ENCODE measurements at regions not wholly inside any gene's neighbourhood (a gene's known extent, or its start where the extent isn't known, plus 50 kb on each side); places are given as distances from the start of the nearest gene placed in this dataset.

DNA sequence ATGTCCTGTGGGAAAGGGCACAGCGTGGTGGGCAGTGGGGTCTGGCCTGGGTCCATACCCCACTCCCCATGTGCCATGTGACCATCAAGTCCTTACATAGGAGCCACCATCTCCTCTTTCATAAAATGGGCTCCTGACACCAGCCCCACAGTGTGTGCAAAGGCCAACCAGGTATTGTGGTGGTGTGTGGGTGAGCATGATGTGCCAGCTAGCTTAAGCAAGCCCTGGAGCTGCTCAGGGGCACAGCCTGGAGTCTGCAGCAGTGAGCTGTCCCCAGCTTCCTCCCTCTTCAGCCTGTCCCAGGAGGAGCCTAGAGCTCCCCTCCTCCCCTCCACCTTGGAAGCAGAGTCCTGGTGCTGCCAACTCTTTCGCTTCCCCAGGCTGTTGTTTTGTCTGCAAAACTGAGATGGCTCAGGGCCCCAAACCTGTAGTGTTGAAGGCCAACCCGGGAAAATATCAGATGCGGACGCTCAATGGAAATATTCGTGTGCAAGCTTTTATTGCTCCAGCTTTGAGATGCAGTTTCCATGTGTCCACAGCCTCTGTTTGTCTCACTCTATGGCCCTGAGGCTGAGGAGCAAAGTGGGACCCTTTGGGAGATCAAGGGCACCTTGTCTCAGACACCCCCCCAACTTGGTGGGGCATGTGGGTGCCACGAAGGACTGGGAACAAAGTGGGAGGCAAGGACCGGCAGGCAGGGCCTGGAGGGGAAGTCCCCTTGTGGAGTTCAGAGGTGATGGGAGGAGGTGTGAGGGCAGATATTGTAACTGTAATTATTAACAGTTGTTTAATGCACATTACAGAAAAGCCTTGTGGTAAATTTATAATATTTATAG is 92.6 kb downstream of the CTTN start:
- TF ChIP-seq FOXK2 (IDR thresholded peaks at IDR 0.05) = no peak
- TF ChIP-seq FOXA1 (IDR thresholded peaks at IDR 0.05) = no peak
- TF ChIP-seq SUZ12 (IDR thresholded peaks at IDR 0.05) = no peak
- no peak for TF ChIP-seq LEF1 (IDR thresholded peaks at IDR 0.05; ENCODE audit: borderline replicate concordance)
- TF ChIP-seq FOXM1 (IDR thresholded peaks at IDR 0.05; ENCODE audit: borderline replicate concordance) = no peak
- TF ChIP-seq ZNF384 (IDR thresholded peaks at IDR 0.05) = no peak
- TF ChIP-seq SP1 (IDR thresholded peaks at IDR 0.05) = no peak
- no peak for TF ChIP-seq ARNT (IDR thresholded peaks at IDR 0.05)
- TF ChIP-seq, protein P1, sequence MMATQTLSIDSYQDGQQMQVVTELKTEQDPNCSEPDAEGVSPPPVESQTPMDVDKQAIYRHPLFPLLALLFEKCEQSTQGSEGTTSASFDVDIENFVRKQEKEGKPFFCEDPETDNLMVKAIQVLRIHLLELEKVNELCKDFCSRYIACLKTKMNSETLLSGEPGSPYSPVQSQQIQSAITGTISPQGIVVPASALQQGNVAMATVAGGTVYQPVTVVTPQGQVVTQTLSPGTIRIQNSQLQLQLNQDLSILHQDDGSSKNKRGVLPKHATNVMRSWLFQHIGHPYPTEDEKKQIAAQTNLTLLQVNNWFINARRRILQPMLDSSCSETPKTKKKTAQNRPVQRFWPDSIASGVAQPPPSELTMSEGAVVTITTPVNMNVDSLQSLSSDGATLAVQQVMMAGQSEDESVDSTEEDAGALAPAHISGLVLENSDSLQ (IDR thresholded peaks at IDR 0.05) = no peak
- no peak for TF ChIP-seq L3MBTL2 (conservative IDR thresholded peaks at IDR 0.05)
- no peak for TF ChIP-seq ELF4 (IDR thresholded peaks at IDR 0.05)
- TF ChIP-seq HDGF (IDR thresholded peaks at IDR 0.05; ENCODE audit: borderline replicate concordance) = no peak
- no peak for TF ChIP-seq CTBP1 (IDR thresholded peaks at IDR 0.05; ENCODE audit: borderline replicate concordance)

Measured in HEK293T (cell line).